BLaER1 (cell line): ENCODE measurements at regions not wholly inside any gene's neighbourhood (a gene's known extent, or its start where the extent isn't known, plus 50 kb on each side); places are given as distances from the start of the nearest gene placed in this dataset.
"Not testable (repeated sequence)": the region's sequence is repeated elsewhere in the genome, so short reads cannot be mapped to it uniquely, and the experiment has no call there.

Source experiments
- H3K27ac ChIP-seq: shearing (Covaris generic); formaldehyde crosslinking; 2 replicates; pipeline ENCODE4 v1.8.1; 2022
- H3K27me3 ChIP-seq: shearing (Covaris generic); formaldehyde crosslinking; 2 replicates; pipeline ENCODE4 v1.8.1; 2022
- H3K36me3 ChIP-seq: shearing (Covaris generic); formaldehyde crosslinking; 2 replicates; pipeline ENCODE4 v1.8.1; 2022
- H3K4me1 ChIP-seq: shearing (Covaris generic); formaldehyde crosslinking; 2 replicates; pipeline ENCODE4 v1.8.1; 2022
- H3K4me2 ChIP-seq: shearing (Covaris generic); formaldehyde crosslinking; 2 replicates; pipeline ENCODE4 v1.8.1; 2022
- H3K4me3 ChIP-seq: shearing (Covaris generic); formaldehyde crosslinking; 2 replicates; pipeline ENCODE4 v1.8.1; 2022
- H3K9ac ChIP-seq: shearing (Covaris generic); formaldehyde crosslinking; 2 replicates; pipeline ENCODE4 v1.8.1; 2022
- H3K9me3 ChIP-seq: shearing (Covaris generic); formaldehyde crosslinking; 2 replicates; pipeline ENCODE4 v1.8.1; 2022
- H4K20me1 ChIP-seq: shearing (Covaris generic); formaldehyde crosslinking; 2 replicates; pipeline ENCODE4 v1.8.1; 2022
- Cebpa-rat ChIP-seq: shearing (Covaris generic); IDR thresholded peaks from 2 replicates; pipeline ENCODE4 v1.8.1; 2022

GRCh38 chr13:90585392-90585791 is 762.1 kb upstream of the MIR17HG start:
- no peaks in the 10 kb centered on the region for H4K20me1 ChIP-seq
- no peaks in the 10 kb centered on the region for H3K36me3 ChIP-seq
- H3K4me3 ChIP-seq, result no peak overlapping the region
- no peaks in the 10 kb centered on the region for H3K9me3 ChIP-seq
- no peak overlapping the region for H3K4me2 ChIP-seq
- no peak for TF ChIP-seq Cebpa-rat
- no peak overlapping the region for H3K27ac ChIP-seq
- H3K4me1 ChIP-seq, result no peaks in the 10 kb centered on the region
- no peaks in the 10 kb centered on the region for H3K27me3 ChIP-seq
- H3K9ac ChIP-seq, result no peak overlapping the region

GRCh38 chr13:90591260-90591926 is 756.1 kb upstream of the MIR17HG start:
- no peak for TF ChIP-seq Cebpa-rat
- no peak overlapping the region for H3K4me2 ChIP-seq

GRCh38 chr13:90591927-90592268 is 755.6 kb upstream of the MIR17HG start:
- TF ChIP-seq Cebpa-rat, result no peak
- Histone ChIP-seq H3K9ac (no peak overlapping the region), H3K27me3 (no peaks in the 10 kb centered on the region), H3K4me1 (no peaks in the 10 kb centered on the region), H3K4me2 (no peak overlapping the region), H3K27ac (no peak overlapping the region), H3K4me3 (no peak overlapping the region), H4K20me1 (no peaks in the 10 kb centered on the region), H3K36me3 (no peaks in the 10 kb centered on the region), H3K9me3 (no peaks in the 10 kb centered on the region)

More at GRCh38 chr13:90591260-90591926, 756.1 kb upstream of the MIR17HG start:
- H3K9me3 ChIP-seq, result no peaks in the 10 kb centered on the region
- no peaks in the 10 kb centered on the region for H3K36me3 ChIP-seq
- H3K4me3 ChIP-seq, result no peak overlapping the region
- no peak overlapping the region for H3K9ac ChIP-seq
- no peak overlapping the region for H3K27ac ChIP-seq
- H3K27me3 ChIP-seq, result no peaks in the 10 kb centered on the region
- no peaks in the 10 kb centered on the region for H3K4me1 ChIP-seq
- no peaks in the 10 kb centered on the region for H4K20me1 ChIP-seq

GRCh38 chr13:90592943-90593342 is 754.5 kb upstream of the MIR17HG start:
- H3K4me2 ChIP-seq, result no peak overlapping the region
- no peaks in the 10 kb centered on the region for H3K9me3 ChIP-seq
- no peak overlapping the region for H3K27ac ChIP-seq
- no peaks in the 10 kb centered on the region for H3K27me3 ChIP-seq
- no peak for TF ChIP-seq Cebpa-rat
- H3K9ac ChIP-seq, result no peak overlapping the region
- no peaks in the 10 kb centered on the region for H3K36me3 ChIP-seq
- no peaks in the 10 kb centered on the region for H4K20me1 ChIP-seq
- no peak overlapping the region for H3K4me3 ChIP-seq
- no peaks in the 10 kb centered on the region for H3K4me1 ChIP-seq

GRCh38 chr13:90594681-90595080 is 752.8 kb upstream of the MIR17HG start:
- Histone ChIP-seq H3K27me3 (no peaks in the 10 kb centered on the region), H3K9ac (no peak overlapping the region), H3K36me3 (no peaks in the 10 kb centered on the region), H4K20me1 (no peaks in the 10 kb centered on the region), H3K9me3 (no peaks in the 10 kb centered on the region), H3K27ac (no peak overlapping the region), H3K4me3 (no peak overlapping the region), H3K4me1 (no peaks in the 10 kb centered on the region), H3K4me2 (no peak overlapping the region)
- no peak for TF ChIP-seq Cebpa-rat

GRCh38 chr13:90605664-90606063 is 741.8 kb upstream of the MIR17HG start:
- H3K27me3 ChIP-seq, result no peaks in the 10 kb centered on the region
- H3K36me3 ChIP-seq, result no peaks in the 10 kb centered on the region
- no peaks in the 10 kb centered on the region for H3K4me1 ChIP-seq
- no peak overlapping the region for H3K4me3 ChIP-seq
- no peaks in the 10 kb centered on the region for H3K9me3 ChIP-seq
- no peak overlapping the region for H3K9ac ChIP-seq
- H4K20me1 ChIP-seq, result no peaks in the 10 kb centered on the region
- H3K27ac ChIP-seq, result no peak overlapping the region
- TF ChIP-seq Cebpa-rat, result no peak
- H3K4me2 ChIP-seq, result no peak overlapping the region

- not testable (repeated sequence) for H3K27ac ChIP-seq, H3K9ac ChIP-seq, H3K36me3 ChIP-seq, H3K9me3 ChIP-seq, H3K4me1 ChIP-seq, H3K27me3 ChIP-seq, H4K20me1 ChIP-seq, H3K4me3 ChIP-seq, H3K4me2 ChIP-seq
Observed at GRCh38 chr13:90606921-90607320, 740.6 kb upstream of the MIR17HG start.

- Histone ChIP-seq H3K36me3 (no peaks in the 10 kb centered on the region), H3K4me2 (no peak overlapping the region), H3K27ac (no peak overlapping the region)
Observed at GRCh38 chr13:90612391-90612790, 735.1 kb upstream of the MIR17HG start.

GRCh38 chr13:90613076-90613795 is 734.3 kb upstream of the MIR17HG start:
- H3K27me3 ChIP-seq, result no peaks in the 10 kb centered on the region
- H3K4me1 ChIP-seq, result no peaks in the 10 kb centered on the region
- no peak overlapping the region for H3K9ac ChIP-seq
- H3K9me3 ChIP-seq, result peaks cover 15% of the 10 kb centered on the region
- no peak overlapping the region for H3K4me3 ChIP-seq
- no peaks in the 10 kb centered on the region for H4K20me1 ChIP-seq
- no peak overlapping the region for H3K4me2 ChIP-seq
- no peak overlapping the region for H3K27ac ChIP-seq
- TF ChIP-seq Cebpa-rat, result no peak
- no peaks in the 10 kb centered on the region for H3K36me3 ChIP-seq

More at GRCh38 chr13:90612391-90612790, 735.1 kb upstream of the MIR17HG start:
- Histone ChIP-seq H3K27me3 (no peaks in the 10 kb centered on the region), H3K9me3 (0 out of 2 replicates have a peak, but pooled peaks cover 7% of the 10 kb centered on the region), H3K4me1 (no peaks in the 10 kb centered on the region), H3K4me3 (no peak overlapping the region), H4K20me1 (no peaks in the 10 kb centered on the region), H3K9ac (no peak overlapping the region)
- TF ChIP-seq Cebpa-rat, result no peak

GRCh38 chr13:90615236-90615635 is 732.3 kb upstream of the MIR17HG start:
- TF ChIP-seq Cebpa-rat, result no peak
- no peak overlapping the region for H3K27ac ChIP-seq
- no peak overlapping the region for H3K4me2 ChIP-seq
- no peak overlapping the region for H3K4me3 ChIP-seq
- no peak overlapping the region for H3K9ac ChIP-seq
- H3K27me3 ChIP-seq, result no peaks in the 10 kb centered on the region
- no peaks in the 10 kb centered on the region for H3K36me3 ChIP-seq
- H3K9me3 ChIP-seq, result peaks cover 15% of the 10 kb centered on the region
- H4K20me1 ChIP-seq, result no peaks in the 10 kb centered on the region
- no peaks in the 10 kb centered on the region for H3K4me1 ChIP-seq
